ENCODE measurements at regions not wholly inside any gene's neighbourhood (a gene's known extent, or its start where the extent isn't known, plus 50 kb on each side); places are given as distances from the start of the nearest gene placed in this dataset.

DNA sequence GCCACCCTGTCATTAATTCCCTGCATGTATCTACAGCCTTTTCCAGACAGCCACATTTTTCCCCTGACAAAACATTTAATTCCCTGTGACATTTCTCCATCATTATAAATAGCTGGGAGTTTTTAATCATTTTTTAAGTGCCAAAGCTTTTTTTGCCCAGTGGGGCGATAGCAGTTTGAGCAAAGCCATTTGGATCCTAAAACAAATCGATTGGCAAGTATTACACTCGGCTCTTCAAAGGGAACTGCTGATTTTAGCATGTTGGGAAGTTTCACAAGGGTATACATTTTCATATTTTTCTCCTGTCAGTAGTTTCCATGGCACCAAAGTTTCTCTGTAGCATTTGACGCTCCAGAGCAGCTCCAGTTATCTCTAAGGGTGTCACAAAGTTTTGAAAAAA is 210.8 kb downstream of the HIPK3 start:
- TF ChIP-seq, protein P1, sequence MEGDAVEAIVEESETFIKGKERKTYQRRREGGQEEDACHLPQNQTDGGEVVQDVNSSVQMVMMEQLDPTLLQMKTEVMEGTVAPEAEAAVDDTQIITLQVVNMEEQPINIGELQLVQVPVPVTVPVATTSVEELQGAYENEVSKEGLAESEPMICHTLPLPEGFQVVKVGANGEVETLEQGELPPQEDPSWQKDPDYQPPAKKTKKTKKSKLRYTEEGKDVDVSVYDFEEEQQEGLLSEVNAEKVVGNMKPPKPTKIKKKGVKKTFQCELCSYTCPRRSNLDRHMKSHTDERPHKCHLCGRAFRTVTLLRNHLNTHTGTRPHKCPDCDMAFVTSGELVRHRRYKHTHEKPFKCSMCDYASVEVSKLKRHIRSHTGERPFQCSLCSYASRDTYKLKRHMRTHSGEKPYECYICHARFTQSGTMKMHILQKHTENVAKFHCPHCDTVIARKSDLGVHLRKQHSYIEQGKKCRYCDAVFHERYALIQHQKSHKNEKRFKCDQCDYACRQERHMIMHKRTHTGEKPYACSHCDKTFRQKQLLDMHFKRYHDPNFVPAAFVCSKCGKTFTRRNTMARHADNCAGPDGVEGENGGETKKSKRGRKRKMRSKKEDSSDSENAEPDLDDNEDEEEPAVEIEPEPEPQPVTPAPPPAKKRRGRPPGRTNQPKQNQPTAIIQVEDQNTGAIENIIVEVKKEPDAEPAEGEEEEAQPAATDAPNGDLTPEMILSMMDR (IDR thresholded peaks at IDR 0.05; ENCODE audit: control insufficient read depth, extremely low read depth, insufficient read depth) = no peak
- no peak for DNase-seq (ENCODE audit: low read depth)
- H3K4me3 ChIP-seq (ENCODE audit: low read depth, low read length) = no peak overlapping the region

DNA sequence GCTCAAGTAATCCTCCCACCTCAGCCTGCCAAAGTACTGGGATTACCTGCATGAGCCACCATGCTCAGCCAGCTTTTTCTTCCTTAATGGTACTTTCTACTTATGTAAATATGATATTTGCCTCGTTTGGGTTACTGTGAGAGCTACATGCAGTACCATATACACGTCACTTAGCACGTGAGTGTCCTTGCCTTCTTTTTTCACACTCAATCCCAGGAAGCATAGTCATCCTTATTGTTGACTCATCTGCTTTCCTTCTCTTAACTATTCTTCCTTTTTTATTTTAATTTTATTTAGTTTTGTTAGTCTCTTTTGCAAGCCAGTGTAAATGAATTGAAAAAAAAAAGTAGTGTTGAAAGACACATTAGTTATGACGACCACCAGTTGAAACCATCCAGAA is 205.9 kb downstream of the HIPK3 start:
- no peak overlapping the region for H3K4me3 ChIP-seq (ENCODE audit: low read depth, low read length)
- TF ChIP-seq, protein P1 (IDR thresholded peaks at IDR 0.05; ENCODE audit: control insufficient read depth, extremely low read depth, insufficient read depth) = no peak
- DNase-seq (ENCODE audit: low read depth) = no peak

DNA sequence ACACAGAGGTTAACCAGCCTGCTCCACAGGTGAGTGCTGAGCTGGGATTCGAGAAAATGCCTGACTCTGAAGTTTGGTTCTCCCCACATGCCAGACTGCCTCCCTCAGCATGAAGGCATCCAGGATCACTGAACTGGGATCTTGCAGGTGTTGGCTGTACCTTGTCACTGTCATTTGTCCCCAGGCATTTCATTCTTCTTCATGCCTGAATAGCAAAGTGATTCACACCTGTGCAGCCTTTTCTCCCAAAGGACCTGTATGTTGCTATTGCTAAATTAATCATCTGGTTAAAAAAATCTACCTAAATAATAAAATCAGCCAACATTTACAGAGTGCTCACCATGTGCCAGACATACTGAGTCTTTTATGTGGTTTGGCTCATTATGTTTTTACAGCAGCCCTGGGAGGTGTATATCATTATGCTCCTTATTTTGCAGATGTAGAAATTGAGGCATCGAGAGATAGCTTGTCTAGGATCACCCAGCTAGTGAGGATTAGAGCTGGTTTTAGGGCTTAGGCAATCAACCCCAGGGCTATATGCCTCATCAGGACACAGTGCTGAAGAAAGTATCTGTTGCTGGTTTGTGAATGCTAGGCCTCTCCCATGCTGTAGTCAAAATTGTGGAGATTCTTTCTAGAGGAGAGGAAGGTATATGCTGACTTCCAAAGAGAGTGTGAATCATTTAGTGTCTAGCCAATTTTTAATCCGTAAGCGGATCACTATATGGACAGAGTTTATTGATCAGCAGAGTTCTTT is 204.4 kb downstream of the HIPK3 start:
- TF ChIP-seq, protein P1 (IDR thresholded peaks at IDR 0.05; ENCODE audit: control insufficient read depth, extremely low read depth, insufficient read depth) = no peak
- no peak overlapping the region for H3K4me3 ChIP-seq (ENCODE audit: low read depth, low read length)
- DNase-seq (ENCODE audit: low read depth) = no peak

DNA sequence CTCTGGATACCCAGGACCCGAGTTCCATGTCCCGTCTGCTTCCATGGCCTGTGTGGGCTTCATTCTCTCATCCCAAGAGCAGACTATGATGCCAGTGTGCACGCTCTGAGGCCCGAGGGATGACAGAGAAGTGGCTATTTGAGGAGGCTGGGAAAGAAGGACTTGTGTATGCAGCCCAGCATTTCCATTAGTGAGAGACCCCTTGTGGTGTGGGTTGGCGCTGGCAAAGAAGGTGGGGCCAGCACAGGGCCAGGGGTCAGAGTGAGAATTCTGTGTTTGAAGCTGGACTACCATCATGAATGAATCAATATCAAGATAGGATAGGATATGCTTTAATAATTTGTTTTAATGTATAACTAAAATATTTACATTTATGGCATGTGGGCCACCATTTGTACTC is 200.8 kb downstream of the HIPK3 start:
- TF ChIP-seq, protein P1 (IDR thresholded peaks at IDR 0.05; ENCODE audit: control insufficient read depth, extremely low read depth, insufficient read depth) = no peak
- H3K4me3 ChIP-seq (ENCODE audit: low read depth, low read length) = no peak overlapping the region
- DNase-seq (ENCODE audit: low read depth) = no peak

DNA sequence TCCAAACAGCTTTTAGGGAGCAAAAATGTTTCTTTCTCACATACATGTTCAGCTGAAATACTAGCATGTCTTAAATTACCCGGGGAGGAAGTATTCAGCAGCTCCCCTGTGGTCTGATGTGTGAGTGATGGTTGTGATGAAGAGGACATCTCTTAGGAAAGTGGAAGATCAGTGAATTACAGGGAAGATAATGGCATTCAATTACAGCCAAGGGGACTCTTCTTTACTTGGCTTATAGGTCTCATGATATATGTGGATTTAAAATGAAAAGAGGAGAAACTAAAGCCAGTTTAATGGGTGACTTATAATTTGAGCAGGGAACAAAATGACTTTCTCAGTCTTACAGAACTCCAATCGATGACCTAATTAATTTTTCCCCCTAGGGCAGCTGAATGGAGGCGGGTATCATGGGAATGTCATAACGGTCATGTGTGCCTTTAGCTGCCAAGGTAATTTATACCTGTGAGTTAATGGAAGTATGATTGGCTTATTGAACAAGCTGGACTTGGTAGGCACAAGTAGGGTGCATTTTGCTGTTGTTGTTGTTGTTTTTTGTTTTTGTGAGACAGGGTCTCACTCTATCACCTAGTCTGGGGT is 198.8 kb downstream of the HIPK3 start:
- H3K4me3 ChIP-seq (ENCODE audit: low read depth, low read length) = no peak overlapping the region
- no peak for DNase-seq (ENCODE audit: low read depth)
- TF ChIP-seq, protein P1 (IDR thresholded peaks at IDR 0.05; ENCODE audit: control insufficient read depth, extremely low read depth, insufficient read depth) = no peak

DNA sequence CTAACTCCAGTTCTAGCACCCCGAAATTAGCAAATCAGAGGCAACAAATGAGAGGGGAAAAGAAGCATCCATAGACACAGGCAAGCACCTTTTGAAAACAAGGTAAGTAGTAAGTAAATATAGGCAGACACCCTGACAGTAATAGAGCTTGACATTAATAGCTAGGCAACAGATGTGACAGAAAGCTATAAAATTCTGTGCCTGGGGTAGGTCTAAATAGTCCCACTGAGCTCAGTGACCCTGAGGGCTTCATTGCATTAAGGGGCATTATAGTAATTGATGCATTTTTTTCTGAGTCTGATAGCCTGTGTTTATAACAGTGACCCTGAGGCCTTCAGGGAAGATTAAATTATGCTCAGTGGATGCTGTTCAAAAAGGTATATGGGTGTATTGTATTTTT is 197.1 kb downstream of the HIPK3 start:
- H3K4me3 ChIP-seq (ENCODE audit: low read depth, low read length) = no peak overlapping the region
- TF ChIP-seq, protein P1 (IDR thresholded peaks at IDR 0.05; ENCODE audit: control insufficient read depth, extremely low read depth, insufficient read depth) = no peak
- no peak for DNase-seq (ENCODE audit: low read depth)
